GM06990 (cell line): ENCODE measurements at regions not wholly inside any gene's neighbourhood (a gene's known extent, or its start where the extent isn't known, plus 50 kb on each side); places are given as distances from the start of the nearest gene placed in this dataset.

Experiments used
- DNase-seq: peaks from one replicate; pipeline ENCODE4 v3.0.0-alpha.2; 2011; ENCODE audit not compliant: insufficient read length; ENCODE audit errors: extremely low read depth
- H3K27me3 ChIP-seq: replicated peaks from 2 replicates; pipeline ENCODE4 v1.6.0; 2011; ENCODE audit warnings: low read length; ENCODE audit not compliant: control insufficient read depth, insufficient read depth
- H3K36me3 ChIP-seq: 2 replicates; pipeline ENCODE4 v1.5.1; 2011; ENCODE audit warnings: low read length; ENCODE audit not compliant: control insufficient read depth, insufficient read depth
- H3K4me3 ChIP-seq: replicated peaks from 2 replicates; pipeline ENCODE4 v1.5.1; 2011; ENCODE audit warnings: low read depth, mild to moderate bottlenecking, control low read depth, low read length
- CTCF ChIP-seq: IDR thresholded peaks from 2 replicates; pipeline ENCODE4 v1.5.1; 2011; ENCODE audit warnings: low read length, control low read depth, mild to moderate bottlenecking, inconsistent platforms; ENCODE audit not compliant: insufficient read depth, poor library complexity, severe bottlenecking

GRCh38 chr4:155426953-155427352 lies 50.2 kb upstream of the MAP9 start:
- H3K4me3 ChIP-seq = no peak overlapping the region
- DNase-seq = no peak
- H3K27me3 ChIP-seq = no peaks in the 10 kb centered on the region
- no peak for TF ChIP-seq CTCF
- no peaks in the 10 kb centered on the region for H3K36me3 ChIP-seq
